ENCODE measurements at regions not wholly inside any gene's neighbourhood (a gene's known extent, or its start where the extent isn't known, plus 50 kb on each side); places are given as distances from the start of the nearest gene placed in this dataset.

DNA sequence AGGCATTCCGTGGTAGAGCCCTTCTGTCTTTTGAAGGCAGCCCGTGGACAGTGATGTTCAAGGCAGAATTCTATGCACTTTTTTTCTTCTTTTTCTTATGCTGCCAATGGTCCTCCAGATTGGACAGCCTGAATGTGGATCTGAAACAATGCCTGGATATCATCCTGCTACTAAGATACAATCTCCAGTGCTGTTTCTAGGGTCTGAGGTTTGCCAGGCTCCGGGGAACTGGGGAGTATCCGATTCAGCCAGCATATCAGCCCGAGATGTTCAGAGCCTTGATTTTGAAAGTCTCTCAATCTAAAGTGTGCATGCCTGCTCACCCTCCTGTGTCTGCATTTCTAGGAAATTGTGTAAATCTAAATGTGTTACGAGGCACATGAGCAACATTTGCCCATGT lies 103.8 kb upstream of the WWC1 start:
- H3K27me3 ChIP-seq (replicated peaks; ENCODE audit: control insufficient read depth, insufficient read depth, low read length, poor library complexity, severe bottlenecking) = no peaks in the 10 kb centered on the region
- no peak for DNase-seq
- no peak overlapping the region for H3K4me3 ChIP-seq (ENCODE audit: insufficient read depth, low read depth, low read length, poor library complexity, severe bottlenecking)
- H3K4me1 ChIP-seq (ENCODE audit: control insufficient read depth, insufficient read depth, low read length, poor library complexity, severe bottlenecking) = no peaks in the 10 kb centered on the region
- H3K36me3 ChIP-seq (ENCODE audit: control insufficient read depth, insufficient read depth, low read length) = no peaks in the 10 kb centered on the region
- H3K9me3 ChIP-seq (ENCODE audit: control insufficient read depth, low read length) = no peaks in the 10 kb centered on the region
- H3K27ac ChIP-seq (ENCODE audit: insufficient read depth, low read length, poor library complexity, severe bottlenecking) = no peak overlapping the region

DNA sequence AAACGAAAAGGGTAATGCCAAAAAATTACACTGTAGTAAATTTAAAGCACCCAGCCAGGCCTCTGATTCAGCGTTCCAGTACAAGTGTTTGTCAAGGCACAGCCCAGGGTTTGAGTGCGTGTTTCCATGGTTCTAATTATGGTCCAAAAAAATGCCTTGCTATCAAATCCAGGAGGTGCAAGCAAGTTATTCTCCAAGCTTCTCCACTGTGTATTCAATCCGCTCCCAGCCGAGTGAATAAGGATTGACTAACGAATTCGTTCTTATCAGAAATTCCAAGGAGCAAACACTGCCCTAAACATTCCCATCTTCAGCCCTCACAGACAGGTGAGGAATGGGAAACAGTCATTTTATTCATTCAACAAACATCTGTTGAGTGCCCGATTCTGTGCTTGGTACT lies 103.3 kb upstream of the WWC1 start:
- no peak overlapping the region for H3K27ac ChIP-seq (ENCODE audit: insufficient read depth, low read length, poor library complexity, severe bottlenecking)
- DNase-seq = no peak
- H3K4me3 ChIP-seq (ENCODE audit: insufficient read depth, low read depth, low read length, poor library complexity, severe bottlenecking) = no peak overlapping the region

DNA sequence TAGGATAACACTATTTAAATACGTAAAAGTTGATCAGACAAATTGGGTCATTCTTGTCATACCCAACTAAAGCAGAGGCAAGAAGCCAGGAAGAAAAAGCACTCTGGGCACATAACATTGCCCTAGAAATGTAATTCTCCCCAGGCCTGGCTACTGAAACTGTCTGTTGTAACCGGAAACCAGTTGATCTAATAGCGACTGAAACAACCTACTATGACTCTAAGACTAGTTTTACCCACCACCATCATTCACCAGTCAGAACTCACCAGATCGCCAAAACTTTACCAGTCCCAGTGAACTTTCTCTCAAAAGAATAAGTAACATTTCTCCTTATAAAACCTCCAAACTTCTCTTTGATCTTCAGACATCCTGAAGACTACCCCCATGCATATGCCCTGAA lies 99.3 kb upstream of the WWC1 start:
- no peaks in the 10 kb centered on the region for H3K4me1 ChIP-seq (ENCODE audit: control insufficient read depth, insufficient read depth, low read length, poor library complexity, severe bottlenecking)
- no peaks in the 10 kb centered on the region for H3K9me3 ChIP-seq (ENCODE audit: control insufficient read depth, low read length)
- no peak for DNase-seq
- H3K36me3 ChIP-seq (ENCODE audit: control insufficient read depth, insufficient read depth, low read length) = no peaks in the 10 kb centered on the region
- no peak overlapping the region for H3K27ac ChIP-seq (ENCODE audit: insufficient read depth, low read length, poor library complexity, severe bottlenecking)
- H3K4me3 ChIP-seq (ENCODE audit: insufficient read depth, low read depth, low read length, poor library complexity, severe bottlenecking) = no peak overlapping the region
- H3K27me3 ChIP-seq (replicated peaks; ENCODE audit: control insufficient read depth, insufficient read depth, low read length, poor library complexity, severe bottlenecking) = no peaks in the 10 kb centered on the region

More for the DNA sequence above, 103.3 kb upstream of the WWC1 start:
- H3K27me3 ChIP-seq (replicated peaks; ENCODE audit: control insufficient read depth, insufficient read depth, low read length, poor library complexity, severe bottlenecking) = no peaks in the 10 kb centered on the region
- H3K36me3 ChIP-seq (ENCODE audit: control insufficient read depth, insufficient read depth, low read length) = no peaks in the 10 kb centered on the region
- no peaks in the 10 kb centered on the region for H3K4me1 ChIP-seq (ENCODE audit: control insufficient read depth, insufficient read depth, low read length, poor library complexity, severe bottlenecking)
- H3K9me3 ChIP-seq (ENCODE audit: control insufficient read depth, low read length) = no peaks in the 10 kb centered on the region

DNA sequence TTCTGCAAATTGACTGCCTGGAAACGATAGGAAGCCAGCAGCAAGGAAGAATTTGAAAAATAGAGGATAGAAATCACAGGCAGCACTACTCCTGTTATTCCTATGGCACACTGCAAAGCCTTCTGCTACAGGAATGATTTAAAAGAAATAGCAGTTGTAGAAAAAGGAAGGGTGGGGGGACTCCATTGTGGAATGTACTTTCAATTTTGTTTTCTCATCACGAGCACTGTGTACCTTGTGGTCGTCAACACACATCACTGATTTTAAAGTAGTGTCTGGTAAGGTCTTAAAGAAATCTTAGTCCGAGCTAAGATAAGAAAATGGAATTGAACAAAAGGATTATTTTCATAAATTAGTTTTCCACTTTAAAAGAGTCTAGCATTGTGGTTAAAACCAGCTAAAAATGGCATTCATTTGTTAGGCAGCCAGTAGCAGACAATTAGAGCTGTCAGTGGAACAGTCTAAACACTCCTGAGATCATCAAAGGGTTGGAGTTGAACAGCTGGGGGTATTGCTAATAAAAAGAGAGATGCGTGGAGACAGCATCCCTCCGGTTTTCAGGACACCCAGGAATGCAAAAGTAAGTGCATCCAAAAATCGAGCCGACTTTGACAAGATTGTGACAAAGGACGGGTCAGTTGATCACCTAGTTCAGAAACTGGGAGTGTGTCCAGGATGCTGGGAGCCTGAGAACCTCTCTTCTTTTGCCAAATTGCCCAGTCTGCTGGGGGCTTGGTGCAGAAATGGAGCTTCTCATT lies 97.8 kb upstream of the WWC1 start:
- Histone ChIP-seq H3K4me3 (ENCODE audit: insufficient read depth, low read depth, low read length, poor library complexity, severe bottlenecking) (no peak overlapping the region), H3K4me1 (ENCODE audit: control insufficient read depth, insufficient read depth, low read length, poor library complexity, severe bottlenecking) (no peaks in the 10 kb centered on the region), H3K27me3 (replicated peaks; ENCODE audit: control insufficient read depth, insufficient read depth, low read length, poor library complexity, severe bottlenecking) (no peaks in the 10 kb centered on the region), H3K9me3 (ENCODE audit: control insufficient read depth, low read length) (no peaks in the 10 kb centered on the region), H3K27ac (ENCODE audit: insufficient read depth, low read length, poor library complexity, severe bottlenecking) (no peak overlapping the region), H3K36me3 (ENCODE audit: control insufficient read depth, insufficient read depth, low read length) (no peaks in the 10 kb centered on the region)
- DNase-seq = no peak

DNA sequence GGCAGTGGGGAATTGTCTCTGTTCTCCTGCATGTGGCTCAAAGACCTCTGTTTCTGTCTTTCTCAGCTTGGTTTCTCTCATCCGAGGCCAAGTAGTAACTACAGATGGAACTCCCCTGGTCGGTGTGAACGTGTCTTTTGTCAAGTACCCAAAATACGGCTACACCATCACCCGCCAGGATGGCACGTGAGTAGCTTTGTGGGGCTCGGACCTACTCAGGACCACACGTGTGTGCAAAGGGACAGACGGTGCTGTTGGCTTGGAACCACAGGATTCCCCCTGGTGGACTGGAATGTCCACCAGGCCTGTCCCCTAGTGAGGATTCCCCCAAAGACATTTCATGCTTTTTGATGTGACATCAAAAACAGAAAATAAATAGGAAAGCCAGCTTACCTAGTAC lies 96.3 kb upstream of the WWC1 start:
- Histone ChIP-seq H3K4me1 (ENCODE audit: control insufficient read depth, insufficient read depth, low read length, poor library complexity, severe bottlenecking) (no peaks in the 10 kb centered on the region), H3K36me3 (ENCODE audit: control insufficient read depth, insufficient read depth, low read length) (no peaks in the 10 kb centered on the region)
- no peak for DNase-seq

DNA sequence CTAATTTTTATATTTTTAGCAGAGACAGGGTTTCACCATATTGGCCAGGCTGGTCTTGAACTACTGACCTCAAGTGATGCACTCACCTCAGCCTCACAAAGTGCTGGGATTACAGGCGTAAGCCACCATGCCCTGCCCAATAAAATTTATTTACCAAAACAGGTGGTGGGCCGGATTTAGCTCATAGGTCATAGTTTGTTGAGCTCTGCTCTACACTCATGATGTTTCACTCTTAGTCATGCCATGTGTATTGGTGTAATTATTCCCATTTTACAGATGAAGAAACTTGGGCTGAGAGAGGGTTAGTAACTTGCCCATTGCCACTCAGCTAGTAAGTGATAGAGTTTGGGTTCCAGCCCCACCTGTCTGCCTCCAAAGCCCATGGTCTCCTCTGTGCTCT lies 93.1 kb upstream of the WWC1 start:
- no peak for DNase-seq
- H3K9me3 ChIP-seq (ENCODE audit: control insufficient read depth, low read length) = no peaks in the 10 kb centered on the region
- H3K27me3 ChIP-seq (replicated peaks; ENCODE audit: control insufficient read depth, insufficient read depth, low read length, poor library complexity, severe bottlenecking) = no peaks in the 10 kb centered on the region
- no peak overlapping the region for H3K27ac ChIP-seq (ENCODE audit: insufficient read depth, low read length, poor library complexity, severe bottlenecking)
- H3K36me3 ChIP-seq (ENCODE audit: control insufficient read depth, insufficient read depth, low read length) = no peaks in the 10 kb centered on the region
- H3K4me1 ChIP-seq (ENCODE audit: control insufficient read depth, insufficient read depth, low read length, poor library complexity, severe bottlenecking) = no peaks in the 10 kb centered on the region
- no peak overlapping the region for H3K4me3 ChIP-seq (ENCODE audit: insufficient read depth, low read depth, low read length, poor library complexity, severe bottlenecking)

More for the DNA sequence above, 96.3 kb upstream of the WWC1 start:
- Histone ChIP-seq H3K27me3 (replicated peaks; ENCODE audit: control insufficient read depth, insufficient read depth, low read length, poor library complexity, severe bottlenecking) (no peaks in the 10 kb centered on the region), H3K27ac (ENCODE audit: insufficient read depth, low read length, poor library complexity, severe bottlenecking) (no peak overlapping the region), H3K9me3 (ENCODE audit: control insufficient read depth, low read length) (no peaks in the 10 kb centered on the region), H3K4me3 (ENCODE audit: insufficient read depth, low read depth, low read length, poor library complexity, severe bottlenecking) (no peak overlapping the region)

DNA sequence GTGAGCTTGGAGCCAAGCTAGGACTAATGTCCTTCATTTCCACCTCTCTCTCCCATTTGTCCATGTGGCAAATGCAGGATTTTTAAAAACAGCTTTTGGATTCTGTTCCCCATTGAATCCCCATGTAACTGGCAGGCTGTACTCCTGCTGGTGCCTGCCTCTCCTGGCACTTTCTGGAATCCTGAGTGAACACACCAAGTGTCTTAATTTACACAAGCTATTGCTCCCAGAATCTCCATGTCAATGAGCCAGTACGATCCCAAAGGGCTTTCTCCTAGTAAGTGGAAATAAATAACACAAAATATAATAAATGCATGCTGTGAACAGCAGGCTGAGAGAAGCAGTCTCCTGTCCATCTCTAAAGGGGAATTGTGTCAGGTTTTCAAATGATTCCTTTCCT lies 88.4 kb upstream of the WWC1 start:
- H3K36me3 ChIP-seq (ENCODE audit: control insufficient read depth, insufficient read depth, low read length) = no peaks in the 10 kb centered on the region
- no peak overlapping the region for H3K4me3 ChIP-seq (ENCODE audit: insufficient read depth, low read depth, low read length, poor library complexity, severe bottlenecking)
- H3K27ac ChIP-seq (ENCODE audit: insufficient read depth, low read length, poor library complexity, severe bottlenecking) = no peak overlapping the region
- DNase-seq = no peak
- no peaks in the 10 kb centered on the region for H3K4me1 ChIP-seq (ENCODE audit: control insufficient read depth, insufficient read depth, low read length, poor library complexity, severe bottlenecking)
- H3K9me3 ChIP-seq (ENCODE audit: control insufficient read depth, low read length) = no peaks in the 10 kb centered on the region
- H3K27me3 ChIP-seq (replicated peaks; ENCODE audit: control insufficient read depth, insufficient read depth, low read length, poor library complexity, severe bottlenecking) = no peaks in the 10 kb centered on the region

DNA sequence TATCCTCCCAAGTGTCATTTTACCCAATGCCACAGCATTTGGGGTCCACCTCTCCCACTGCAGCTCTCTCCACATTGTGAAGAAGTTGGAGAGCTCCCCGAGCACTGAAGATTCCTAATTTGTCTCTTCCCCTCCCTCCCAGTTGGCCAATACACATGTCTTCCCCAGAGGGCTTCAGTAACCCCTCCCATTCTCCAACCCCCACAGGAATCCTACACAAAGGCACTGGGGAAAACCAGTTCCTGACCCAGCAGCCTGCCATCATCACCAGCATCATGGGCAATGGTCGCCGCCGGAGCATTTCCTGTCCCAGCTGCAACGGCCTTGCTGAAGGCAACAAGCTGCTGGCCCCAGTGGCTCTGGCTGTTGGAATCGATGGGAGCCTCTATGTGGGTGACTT lies 87.3 kb upstream of the WWC1 start:
- H3K4me3 ChIP-seq (ENCODE audit: insufficient read depth, low read depth, low read length, poor library complexity, severe bottlenecking) = no peak overlapping the region
- no peaks in the 10 kb centered on the region for H3K4me1 ChIP-seq (ENCODE audit: control insufficient read depth, insufficient read depth, low read length, poor library complexity, severe bottlenecking)
- H3K9me3 ChIP-seq (ENCODE audit: control insufficient read depth, low read length) = no peaks in the 10 kb centered on the region
- no peak for DNase-seq
- H3K27ac ChIP-seq (ENCODE audit: insufficient read depth, low read length, poor library complexity, severe bottlenecking) = no peak overlapping the region
- H3K27me3 ChIP-seq (replicated peaks; ENCODE audit: control insufficient read depth, insufficient read depth, low read length, poor library complexity, severe bottlenecking) = no peaks in the 10 kb centered on the region
- H3K36me3 ChIP-seq (ENCODE audit: control insufficient read depth, insufficient read depth, low read length) = no peaks in the 10 kb centered on the region

DNA sequence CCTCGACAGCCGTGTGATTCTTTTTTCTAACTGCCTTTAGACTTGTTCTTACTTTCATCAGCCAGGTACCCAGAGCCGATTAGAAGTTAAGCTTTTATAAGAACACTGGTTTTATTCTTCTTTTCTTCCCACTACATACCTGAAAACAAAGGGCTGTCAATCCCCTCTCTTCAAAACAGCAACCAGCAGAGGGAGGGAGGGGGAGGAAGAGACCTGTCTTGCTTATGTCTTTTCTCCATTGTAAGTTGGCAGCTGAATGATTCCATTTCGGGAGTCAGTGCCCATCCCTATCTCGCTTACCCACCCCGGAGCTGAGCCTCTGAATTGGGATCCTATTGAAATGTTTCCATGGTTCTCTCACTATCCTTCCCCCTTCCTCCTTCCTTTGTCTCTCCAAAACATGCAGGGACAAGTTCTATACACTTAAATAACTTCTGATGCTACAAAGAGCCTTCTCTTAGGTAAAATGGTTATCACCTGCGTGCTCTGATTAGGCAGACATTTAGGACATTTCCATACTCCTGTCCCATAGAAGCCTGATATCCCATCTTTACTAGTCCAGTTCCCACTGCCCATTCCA lies 83.9 kb upstream of the WWC1 start:
- Histone ChIP-seq H3K36me3 (ENCODE audit: control insufficient read depth, insufficient read depth, low read length) (no peaks in the 10 kb centered on the region), H3K4me3 (ENCODE audit: insufficient read depth, low read depth, low read length, poor library complexity, severe bottlenecking) (no peak overlapping the region), H3K27me3 (replicated peaks; ENCODE audit: control insufficient read depth, insufficient read depth, low read length, poor library complexity, severe bottlenecking) (no peaks in the 10 kb centered on the region), H3K4me1 (ENCODE audit: control insufficient read depth, insufficient read depth, low read length, poor library complexity, severe bottlenecking) (no peaks in the 10 kb centered on the region), H3K9me3 (ENCODE audit: control insufficient read depth, low read length) (no peaks in the 10 kb centered on the region), H3K27ac (ENCODE audit: insufficient read depth, low read length, poor library complexity, severe bottlenecking) (no peak overlapping the region)
- DNase-seq = no peak

DNA sequence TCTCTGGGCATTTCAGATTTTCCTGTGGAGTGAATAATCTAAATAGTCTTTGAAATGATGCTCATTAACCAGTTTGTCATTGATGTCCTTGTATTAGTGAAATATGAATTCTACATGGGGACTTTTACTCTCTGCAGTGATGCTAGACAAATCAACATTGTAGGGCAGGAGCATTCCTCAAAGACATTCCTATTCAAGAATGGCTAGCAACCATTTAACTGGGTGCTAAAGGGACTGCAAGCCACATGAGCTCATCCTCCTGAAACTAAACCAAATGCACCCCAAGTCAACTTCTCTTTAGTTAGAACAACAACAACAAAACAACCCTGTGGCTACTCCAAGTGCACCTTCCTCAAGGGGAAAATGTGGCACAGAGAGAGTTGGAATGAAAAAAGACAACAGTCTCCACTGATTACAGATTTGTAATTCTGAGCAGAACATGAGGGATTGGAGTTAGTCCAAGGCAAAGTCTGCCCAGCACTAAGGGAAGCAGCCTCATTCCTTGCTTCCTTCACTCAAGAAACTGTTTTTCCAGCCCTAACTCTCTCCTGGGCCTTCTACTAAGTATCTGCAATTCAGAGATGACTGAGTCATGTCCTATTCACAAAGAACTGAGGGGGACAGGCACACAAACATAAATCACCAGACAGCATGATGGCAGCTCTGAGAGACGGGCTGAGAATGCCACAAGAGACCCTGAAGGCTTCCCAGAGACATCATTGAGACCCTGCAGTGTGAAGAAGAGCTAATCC lies 82.0 kb upstream of the WWC1 start:
- no peak overlapping the region for H3K27ac ChIP-seq (ENCODE audit: insufficient read depth, low read length, poor library complexity, severe bottlenecking)
- no peaks in the 10 kb centered on the region for H3K27me3 ChIP-seq (replicated peaks; ENCODE audit: control insufficient read depth, insufficient read depth, low read length, poor library complexity, severe bottlenecking)
- H3K36me3 ChIP-seq (ENCODE audit: control insufficient read depth, insufficient read depth, low read length) = no peaks in the 10 kb centered on the region
- no peaks in the 10 kb centered on the region for H3K9me3 ChIP-seq (ENCODE audit: control insufficient read depth, low read length)
- H3K4me3 ChIP-seq (ENCODE audit: insufficient read depth, low read depth, low read length, poor library complexity, severe bottlenecking) = no peak overlapping the region
- DNase-seq = no peak
- no peaks in the 10 kb centered on the region for H3K4me1 ChIP-seq (ENCODE audit: control insufficient read depth, insufficient read depth, low read length, poor library complexity, severe bottlenecking)

Data from effector memory CD4-positive, alpha-beta T cell (primary cell).